ENCODE measurements at regions not wholly inside any gene's neighbourhood (a gene's known extent, or its start where the extent isn't known, plus 50 kb on each side); places are given as distances from the start of the nearest gene placed in this dataset.

DNA sequence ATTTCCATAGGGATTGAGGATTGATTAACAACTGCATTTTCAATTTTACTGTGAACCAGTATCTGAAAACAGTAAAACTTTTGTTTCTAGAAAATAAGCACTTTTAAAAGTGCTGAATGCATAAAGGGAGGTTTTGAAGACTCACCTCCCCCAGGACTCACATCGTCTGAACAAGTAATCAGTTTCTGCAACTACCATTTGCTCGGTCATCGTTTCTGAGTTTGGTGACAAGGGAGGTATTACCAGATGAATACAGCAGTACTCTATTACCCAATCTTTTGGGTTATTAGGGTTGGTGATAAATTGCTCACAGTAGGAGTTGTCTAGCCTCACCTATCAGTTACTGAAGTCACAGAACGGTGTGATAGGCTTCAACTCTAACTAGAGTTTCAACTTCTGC is 234.5 kb upstream of the FN1 start:
- no peak for TF ChIP-seq EZH2phosphoT487 (IDR thresholded peaks at IDR 0.05; ENCODE audit: insufficient read depth, low read depth)
- no peak for TF ChIP-seq EZH2 (IDR thresholded peaks at IDR 0.05; ENCODE audit: insufficient read depth, poor library complexity, severe bottlenecking)
